Heart left ventricle (tissue), 16 donors: ENCODE measurements at regions not wholly inside any gene's neighbourhood (a gene's known extent, or its start where the extent isn't known, plus 50 kb on each side); places are given as distances from the start of the nearest gene placed in this dataset.

ENCODE experiments used
- ATAC-seq, 4 donors: fragments of 200-7000 bp; cut with Tn5 transposase; one replicate each; pipeline ENCODE4 v1.9.1; 2020 to 2022; ENCODE audit warnings: moderate library complexity in 4 of 4, mild to moderate bottlenecking in 3 of 4, moderate number of reproducible peaks in 1 of 4
- DNase-seq, 5 donors: peaks; one replicate each; pipeline ENCODE4 v3.0.0-alpha.2; 2020
- H3K27ac ChIP-seq, 12 donors: fragments of 200-600 bp; sonication (generic) in 4 of 12; one replicate each; pipeline versions ENCODE4 v1.5.0 to v1.8.0; 2016 to 2022; ENCODE audit warnings: mild to moderate bottlenecking in 2 of 12
- H3K27me3 ChIP-seq, 9 donors: fragments of 200-600 bp; sonication (generic) in 2 of 9; one replicate each; pipeline versions ENCODE4 v1.5.1 to v1.8.0; 2016 to 2022; ENCODE audit warnings: mild to moderate bottlenecking in 3 of 9
- H3K36me3 ChIP-seq, 9 donors: fragments of 200-600 bp; sonication (generic) in 2 of 9; one replicate each; pipeline versions ENCODE4 v1.5.0 to v1.8.0; 2018 to 2022; ENCODE audit warnings: mild to moderate bottlenecking in 2 of 9
- H3K4me1 ChIP-seq, 12 donors: fragments of 200-600 bp; sonication (generic) in 4 of 12; one replicate each; pipeline versions ENCODE4 v1.5.0 to v1.8.0; 2016 to 2022; ENCODE audit warnings: mild to moderate bottlenecking in 3 of 12
- H3K4me3 ChIP-seq, 12 donors: fragments of 200-600 bp; sonication (generic) in 4 of 12; one replicate each; pipeline versions ENCODE4 v1.5.0 to v1.8.0; 2017 to 2022; ENCODE audit warnings: mild to moderate bottlenecking in 9 of 12, moderate library complexity in 4 of 12
- H3K9me3 ChIP-seq, 12 donors: fragments of 200-600 bp; sonication (generic) in 4 of 12; one replicate each; pipeline versions ENCODE4 v1.5.0 to v1.8.0; 2016 to 2022; ENCODE audit warnings: mild to moderate bottlenecking in 1 of 12
- POLR2A ChIP-seq, 2 donors: fragments of 450-650 bp; IDR thresholded peaks; one replicate each; pipeline ENCODE4 v1.6.1; 2017; ENCODE audit warnings: antibody characterized with exemption in 2 of 2, mild to moderate bottlenecking in 2 of 2, moderate library complexity in 2 of 2
- WGBS, 4 donors: extraction: QIAGEN DNeasy Blood & Tissue Kit in 2 of 4; methylation state at CpG; one replicate each; pipeline versions ENCODE4 v1.1.5 to v1.1.7; 2013 to 2018; 5-methylcytosine and 5-hydroxymethylcytosine counted together
- intact Hi-C, 10 donors: fragments of 100-400 bp; cut with DNase I; formaldehyde crosslinking; loops; one replicate each; pipeline versions ENCODE4 v1.11.1 to v1.14.2; 2022
- TF ChIP-seq, protein P1 (sequence below), 12 donors: fragments of 200-600 bp; sonication (generic) in 4 of 12; IDR thresholded peaks; one replicate each; pipeline versions ENCODE4 v1.5.0 to v1.8.0; 2018 to 2022; ENCODE audit warnings: antibody characterized with exemption in 12 of 12, mild to moderate bottlenecking in 5 of 12
- donor health status: ischemic (EF 13 %, LVEDD 7.1; RV severe dilation, severe dysfunction).
- donor health status: healthy with polysubstance abuse.
- donor health status: DM: no; HTN: yes; CAD: no.
- donor health status: DM: no; HTN: no; CAD: no.
- donor health status: ischemic (EF 25% LVEDD 6.9; RV normal size, moderate dysfunction).
- donor health status: ischemic (EF 25% LVEDD 5.7; RV mildly dilated, moderate dysfunction).
- donor health status: healthy.
- donor health status: DM: yes; HTN: yes; CAD: no.
- donor health status: ischemic (EF 35%, LVEDD 5.7; RV mildly dilated, moderate dysfunction).
- donor health status: nonischemic (EF 11% LVEDD 7.7; RV severe dilation, severe dysfunction).
- donor health status: DM: yes; HTN: yes; CAD: no.
- donor health status: PGD.
- donor health status: ischemic (EF 29% LVEDD 5.4; RV normal size, mild dysfunction).
- donor health status: nonischemic (EF 23%, LVEDD 6.1; RV moderate dilation, normal function).

DNA sequence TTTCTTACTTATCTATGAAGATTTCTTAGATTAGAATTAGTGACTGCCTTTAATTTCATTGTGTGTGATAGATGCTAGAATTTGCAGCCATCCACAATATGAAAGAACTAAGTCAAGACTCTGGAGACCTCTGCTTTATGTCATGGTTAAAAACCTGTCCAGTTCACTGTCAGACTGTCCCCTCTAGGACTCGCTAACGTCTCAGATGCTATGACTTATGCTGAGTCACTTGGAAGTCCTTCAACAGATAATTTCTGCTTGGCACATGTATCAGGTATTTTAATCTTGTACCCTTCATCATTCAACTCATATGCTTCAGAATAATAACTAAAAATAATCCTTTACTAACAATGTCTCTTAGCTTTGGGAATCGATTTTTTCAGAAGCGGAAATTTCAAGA, 230.5 kb upstream of the DMAC1 start:
- DNase-seq (no peak), ATAC-seq (peak in 2 of 4 donors; percentile 31 to 57)
- Histone ChIP-seq H3K36me3 (no peaks in the 10 kb centered on the region), H3K9me3 (no peaks in the 10 kb centered on the region), H3K27ac (no peak overlapping the region), H3K4me3 (no peak overlapping the region), H3K4me1 (no peaks in the 10 kb centered on the region), H3K27me3 (no peaks in the 10 kb centered on the region)
- no peak for TF ChIP-seq POLR2A (IDR thresholded peaks at IDR 0.05)
- intact Hi-C loops, result no loop called here
- WGBS, 4 donors, result 55 to 63% (median 59%) methylated on average over 4 of the region's 4 CpGs

DNA sequence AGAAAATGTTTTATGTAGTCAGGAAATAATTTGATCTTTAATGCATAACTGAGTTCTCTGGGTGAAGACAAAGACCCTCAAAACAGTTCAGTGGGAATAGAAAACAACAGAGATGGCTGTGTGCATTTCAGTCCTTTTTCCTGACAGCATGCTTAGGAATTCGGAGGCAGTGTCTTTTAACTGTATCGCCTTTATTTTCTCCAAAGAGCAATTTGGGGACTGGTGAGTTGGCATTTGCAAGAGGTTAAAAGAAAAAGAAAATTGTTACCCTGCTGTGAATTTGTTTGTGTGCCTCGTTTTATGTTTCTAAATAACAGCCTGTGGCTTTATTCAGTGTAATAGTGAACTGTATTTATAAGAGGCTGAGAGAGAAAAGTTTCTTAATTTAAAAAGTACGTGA, 227.8 kb upstream of the DMAC1 start:
- intact Hi-C loops, result no loop called here
- TF ChIP-seq POLR2A (IDR thresholded peaks at IDR 0.05), result no peak
- TF ChIP-seq, protein P1, sequence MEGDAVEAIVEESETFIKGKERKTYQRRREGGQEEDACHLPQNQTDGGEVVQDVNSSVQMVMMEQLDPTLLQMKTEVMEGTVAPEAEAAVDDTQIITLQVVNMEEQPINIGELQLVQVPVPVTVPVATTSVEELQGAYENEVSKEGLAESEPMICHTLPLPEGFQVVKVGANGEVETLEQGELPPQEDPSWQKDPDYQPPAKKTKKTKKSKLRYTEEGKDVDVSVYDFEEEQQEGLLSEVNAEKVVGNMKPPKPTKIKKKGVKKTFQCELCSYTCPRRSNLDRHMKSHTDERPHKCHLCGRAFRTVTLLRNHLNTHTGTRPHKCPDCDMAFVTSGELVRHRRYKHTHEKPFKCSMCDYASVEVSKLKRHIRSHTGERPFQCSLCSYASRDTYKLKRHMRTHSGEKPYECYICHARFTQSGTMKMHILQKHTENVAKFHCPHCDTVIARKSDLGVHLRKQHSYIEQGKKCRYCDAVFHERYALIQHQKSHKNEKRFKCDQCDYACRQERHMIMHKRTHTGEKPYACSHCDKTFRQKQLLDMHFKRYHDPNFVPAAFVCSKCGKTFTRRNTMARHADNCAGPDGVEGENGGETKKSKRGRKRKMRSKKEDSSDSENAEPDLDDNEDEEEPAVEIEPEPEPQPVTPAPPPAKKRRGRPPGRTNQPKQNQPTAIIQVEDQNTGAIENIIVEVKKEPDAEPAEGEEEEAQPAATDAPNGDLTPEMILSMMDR (IDR thresholded peaks at IDR 0.05), result no peak
- H3K4me1 ChIP-seq, result no peaks in the 10 kb centered on the region
- H3K9me3 ChIP-seq, result peaks cover 0 to 14% (median 0%) of the 10 kb centered on the region in 12 donors
- H3K36me3 ChIP-seq, result no peaks in the 10 kb centered on the region
- no peak for DNase-seq
- H3K27ac ChIP-seq, result no peak overlapping the region
- no peak overlapping the region for H3K4me3 ChIP-seq
- ATAC-seq, result no peak
- no peaks in the 10 kb centered on the region for H3K27me3 ChIP-seq
- 72 to 82% (median 77%) methylated on average over 4 of the region's 4 CpGs for WGBS, 4 donors

DNA sequence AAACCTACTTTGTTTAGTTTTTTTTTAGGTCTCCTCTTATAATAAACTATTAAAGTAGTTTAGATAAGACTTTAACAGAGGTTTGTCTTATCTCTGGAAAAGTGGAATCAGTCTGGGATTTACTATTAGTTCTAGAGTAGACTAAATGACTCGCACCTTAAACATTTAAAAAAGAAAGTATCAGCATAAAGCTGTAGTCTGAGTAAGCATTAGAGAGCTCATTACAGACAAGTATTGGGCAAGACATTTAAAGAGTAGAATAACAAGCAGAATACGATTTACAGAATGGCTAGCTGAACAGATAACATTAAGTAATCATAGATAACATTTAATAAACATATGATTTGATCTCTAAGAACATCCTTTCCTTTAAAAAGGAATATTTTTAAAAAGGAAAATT, 226.0 kb upstream of the DMAC1 start:
- no peak for TF ChIP-seq POLR2A (IDR thresholded peaks at IDR 0.05)
- TF ChIP-seq, protein P1 (IDR thresholded peaks at IDR 0.05), result no peak
- H3K27me3 ChIP-seq, result no peaks in the 10 kb centered on the region
- WGBS, 4 donors, result 61 to 75% (median 65%) methylated on average over 2 of the region's 2 CpGs
- ATAC-seq, result no peak
- intact Hi-C loops, result no loop called here
- no peak overlapping the region for H3K27ac ChIP-seq
- peaks cover 0 to 16% (median 0%) of the 10 kb centered on the region in 12 donors for H3K9me3 ChIP-seq
- no peak for DNase-seq
- no peaks in the 10 kb centered on the region for H3K36me3 ChIP-seq
- no peak overlapping the region for H3K4me3 ChIP-seq
- no peaks in the 10 kb centered on the region for H3K4me1 ChIP-seq

DNA sequence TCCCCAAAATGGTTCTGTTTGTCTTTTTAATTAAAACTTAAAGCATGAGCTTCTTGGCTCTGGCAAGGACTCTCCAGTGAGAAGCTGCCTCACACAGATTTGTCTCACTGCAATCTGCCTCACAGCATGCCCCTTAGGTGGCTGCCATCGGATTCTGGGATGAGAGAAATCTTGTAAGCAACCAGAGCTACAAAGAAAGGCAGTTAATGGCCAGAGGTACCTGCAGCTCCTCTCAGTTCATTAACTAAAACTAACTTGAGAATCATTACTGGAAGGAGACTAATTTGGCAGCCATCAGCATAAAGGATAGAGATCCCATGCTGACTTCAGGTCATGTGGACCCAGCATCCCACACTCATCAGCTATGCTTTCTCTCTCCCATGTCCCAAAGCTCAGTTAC, 220.6 kb upstream of the DMAC1 start:
- intact Hi-C loops, result no loop called here
- H3K4me1 ChIP-seq, result no peaks in the 10 kb centered on the region
- peaks cover 0 to 16% (median 0%) of the 10 kb centered on the region in 12 donors for H3K9me3 ChIP-seq
- no peaks in the 10 kb centered on the region for H3K36me3 ChIP-seq
- 47 to 82% (median 62%) methylated on average over 1 of the region's 1 CpG for WGBS, 4 donors
- H3K27me3 ChIP-seq, result no peaks in the 10 kb centered on the region
- no peak for ATAC-seq
- no peak for DNase-seq
- no peak overlapping the region for H3K4me3 ChIP-seq
- no peak overlapping the region for H3K27ac ChIP-seq
- TF ChIP-seq, protein P1 (IDR thresholded peaks at IDR 0.05), result no peak
- no peak for TF ChIP-seq POLR2A (IDR thresholded peaks at IDR 0.05)

DNA sequence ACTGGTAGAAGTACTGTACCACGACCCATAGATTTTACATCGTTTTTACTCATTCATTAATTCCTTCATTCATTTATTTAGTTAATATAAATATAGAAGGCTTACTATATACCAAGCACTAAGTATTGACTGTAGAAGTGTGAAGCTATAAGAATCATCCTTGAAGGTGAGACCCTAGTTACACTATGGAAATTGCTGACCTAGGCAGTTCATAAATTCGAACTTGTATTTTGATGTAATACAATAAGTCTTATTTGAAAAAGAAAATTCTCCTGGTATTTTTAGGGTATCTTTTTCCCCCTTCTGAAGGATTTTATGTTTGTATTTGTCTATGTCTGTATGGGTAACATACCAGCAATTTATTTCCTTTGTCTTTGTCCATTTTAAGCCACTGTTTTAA, 220.1 kb upstream of the DMAC1 start:
- H3K36me3 ChIP-seq, result no peaks in the 10 kb centered on the region
- DNase-seq (no peak), ATAC-seq (no peak)
- H3K27me3 ChIP-seq, result no peaks in the 10 kb centered on the region
- 69 to 83% (median 79%) methylated on average over 3 of the region's 3 CpGs for WGBS, 4 donors
- no peak overlapping the region for H3K4me3 ChIP-seq
- H3K4me1 ChIP-seq, result no peaks in the 10 kb centered on the region
- H3K9me3 ChIP-seq, result peaks cover 0 to 16% (median 0%) of the 10 kb centered on the region in 12 donors
- no peak overlapping the region for H3K27ac ChIP-seq
- TF ChIP-seq, protein P1 (IDR thresholded peaks at IDR 0.05), result no peak
- no peak for TF ChIP-seq POLR2A (IDR thresholded peaks at IDR 0.05)
- intact Hi-C loops, result no loop called here
